GM21447 (cell line): ENCODE measurements at regions not wholly inside any gene's neighbourhood (a gene's known extent, or its start where the extent isn't known, plus 50 kb on each side); places are given as distances from the start of the nearest gene placed in this dataset.
"Not testable (repeated sequence)": the region's sequence is repeated elsewhere in the genome, so short reads cannot be mapped to it uniquely, and the experiment has no call there.

Experiments
- ATAC-seq: cut with Tn5 transposase; IDR thresholded peaks from one replicate; pipeline ENCODE4 v1.9.1; 2021; ENCODE audit not compliant: unreplicated experiment

DNA sequence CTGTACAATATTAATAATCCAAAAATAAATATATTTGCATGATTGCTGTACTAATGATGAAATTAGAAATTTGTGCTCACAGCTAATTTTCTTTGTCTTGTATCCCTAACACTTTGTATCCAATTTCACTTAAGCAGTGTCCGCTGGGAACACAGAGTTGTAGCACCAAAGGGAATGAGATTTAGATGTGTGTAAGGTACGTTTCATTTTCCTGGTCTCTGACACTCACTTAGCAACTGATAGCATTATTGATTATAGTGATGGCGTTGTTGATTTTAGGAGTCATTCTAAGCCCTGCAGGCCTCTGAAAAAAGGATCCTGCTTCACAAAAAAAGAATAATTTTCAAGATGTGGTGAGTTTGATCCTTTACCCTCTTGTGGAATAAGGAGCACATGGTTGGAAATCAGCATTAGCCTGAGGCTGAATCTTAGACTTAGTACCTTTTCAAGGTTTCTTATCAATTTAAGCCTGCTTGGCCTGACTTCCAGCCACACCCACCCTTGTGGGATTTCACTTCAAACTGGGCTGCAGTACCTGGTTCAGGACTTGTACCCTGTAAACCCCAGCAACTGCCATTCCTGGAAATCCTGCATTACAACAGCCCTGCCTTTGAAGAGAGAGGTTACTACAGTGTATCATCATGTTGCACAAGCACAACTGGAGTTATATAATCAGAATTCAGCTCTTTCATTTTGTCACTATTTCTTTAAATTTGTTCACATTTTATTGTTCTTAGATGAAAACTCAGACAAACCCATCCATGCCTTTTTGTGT lies 116.2 kb downstream of the RND3 start:
- ATAC-seq = no peak

DNA sequence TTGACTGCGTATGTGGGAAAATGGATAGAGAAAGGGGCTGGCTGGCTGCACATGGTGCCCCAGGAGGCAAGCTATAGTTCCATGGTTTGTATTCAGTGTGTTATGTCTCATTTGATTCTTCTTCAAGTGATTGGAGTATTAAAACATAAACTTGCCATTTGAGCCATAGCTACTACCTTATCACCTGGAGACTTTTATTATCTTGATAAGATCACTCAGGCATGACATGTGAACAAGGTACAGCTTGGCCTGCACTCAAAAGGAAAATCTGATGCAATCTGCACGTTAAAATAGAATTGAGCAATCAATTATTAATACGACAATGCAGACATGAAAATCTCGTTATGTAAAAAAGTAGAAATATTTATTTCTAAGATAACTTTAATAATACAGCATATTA lies 116.9 kb downstream of the RND3 start:
- no peak for ATAC-seq

DNA sequence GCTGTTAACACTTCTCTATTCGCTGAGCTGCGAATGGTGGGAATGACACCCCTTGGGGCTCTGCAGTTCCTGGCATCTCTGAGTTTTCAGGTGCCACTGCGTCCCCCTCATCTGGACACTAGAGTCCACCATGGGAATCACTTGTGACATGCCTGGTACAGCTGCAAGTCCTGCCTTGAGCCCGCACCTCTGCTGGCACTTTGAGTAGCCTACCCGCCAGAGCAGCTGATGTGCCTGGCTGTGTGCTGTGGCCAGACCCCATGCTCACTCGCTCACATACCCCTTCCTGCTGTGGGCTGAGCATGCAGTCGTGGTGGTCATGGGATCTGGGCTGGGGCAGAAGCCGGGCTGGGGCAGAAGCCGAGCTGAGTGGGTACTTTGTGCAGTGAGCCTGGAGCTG lies 117.6 kb downstream of the RND3 start:
- ATAC-seq = no peak

DNA sequence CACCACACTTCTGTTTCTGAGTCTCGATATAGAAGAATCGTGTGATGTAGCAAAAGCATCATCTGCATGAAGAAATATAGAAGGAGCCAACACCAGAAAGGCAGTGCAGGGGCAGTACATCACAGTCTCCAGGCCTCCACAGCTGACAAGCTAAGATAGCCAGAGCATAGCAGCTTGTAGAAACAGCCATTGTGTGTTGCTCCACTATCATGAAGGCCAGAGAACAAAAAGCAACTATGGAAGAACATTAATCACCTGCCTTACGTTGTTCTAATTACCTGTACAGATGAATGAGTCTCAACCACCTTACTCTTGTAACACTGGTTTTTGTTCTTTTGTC lies 129.0 kb downstream of the RND3 start:
- ATAC-seq = no peak

DNA sequence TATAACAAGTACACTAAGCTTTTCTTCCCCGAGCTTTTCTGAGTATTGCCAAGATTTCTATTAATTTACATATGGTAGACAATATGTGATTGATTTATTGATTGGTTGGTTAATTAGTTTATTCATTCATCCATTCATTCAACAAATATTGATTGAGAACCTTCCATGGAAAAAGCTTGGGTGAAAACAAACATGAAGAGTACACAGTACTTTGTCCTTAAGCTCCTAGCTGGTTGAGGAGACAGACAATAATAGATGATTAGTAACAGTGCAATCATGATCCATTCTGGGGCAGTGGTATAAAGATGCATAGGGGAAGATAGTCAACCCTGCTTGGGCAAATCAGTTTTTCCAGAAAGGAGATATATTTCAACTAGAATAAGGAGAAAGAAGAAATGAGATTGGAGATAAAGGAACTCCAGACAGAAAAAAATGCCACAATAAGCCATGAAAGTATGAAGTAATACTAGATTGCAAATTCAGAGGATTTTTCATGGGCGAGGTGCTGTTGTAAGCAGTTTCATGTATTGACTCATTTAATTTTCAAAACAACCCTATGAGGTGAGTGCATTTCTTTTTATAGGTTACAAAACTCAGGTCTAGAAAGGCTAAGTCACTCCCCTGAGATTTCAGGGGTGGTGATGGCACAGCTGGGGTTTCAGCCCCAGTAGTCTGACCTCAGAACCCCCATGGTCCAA lies 129.5 kb downstream of the RND3 start:
- ATAC-seq = peak; percentile 54

DNA sequence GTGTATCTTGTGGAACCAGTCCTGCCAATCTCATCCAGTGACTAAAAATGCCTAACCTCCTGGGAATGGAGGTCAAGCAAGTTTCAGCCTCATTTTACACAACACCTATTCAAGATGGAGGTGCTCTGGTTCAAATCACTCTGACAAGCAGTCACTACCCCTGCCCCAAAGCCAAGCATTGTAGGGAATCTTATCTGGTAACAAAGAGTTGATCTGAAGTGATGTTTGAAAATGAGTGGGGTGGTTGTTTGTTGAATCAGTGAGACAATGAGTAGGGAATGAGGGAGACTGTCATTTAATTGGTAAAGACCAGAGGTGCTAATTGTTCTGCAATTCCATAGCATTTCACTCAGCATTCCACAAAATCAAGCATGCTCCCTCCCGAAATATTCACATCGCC lies 132.0 kb downstream of the RND3 start:
- no peak for ATAC-seq

DNA sequence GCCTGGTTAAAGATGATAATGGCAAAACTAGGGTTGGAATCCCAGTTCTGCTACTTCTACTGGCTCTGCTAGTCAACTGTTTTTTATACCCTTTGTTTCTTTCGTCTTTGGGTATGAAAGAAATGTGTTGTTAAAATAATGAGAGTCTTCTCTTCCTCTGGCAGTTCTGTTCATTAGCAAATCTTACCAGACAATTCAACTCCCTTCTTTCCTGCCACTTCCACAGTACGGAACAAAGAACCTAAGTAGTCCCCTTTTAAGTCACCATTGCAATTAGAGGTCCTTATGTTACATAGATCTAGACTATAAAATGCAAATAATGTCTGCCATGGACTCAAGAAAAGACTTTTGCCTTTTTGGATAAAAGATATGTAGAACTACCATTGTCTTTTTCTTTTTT lies 134.1 kb downstream of the RND3 start:
- no peak for ATAC-seq

DNA sequence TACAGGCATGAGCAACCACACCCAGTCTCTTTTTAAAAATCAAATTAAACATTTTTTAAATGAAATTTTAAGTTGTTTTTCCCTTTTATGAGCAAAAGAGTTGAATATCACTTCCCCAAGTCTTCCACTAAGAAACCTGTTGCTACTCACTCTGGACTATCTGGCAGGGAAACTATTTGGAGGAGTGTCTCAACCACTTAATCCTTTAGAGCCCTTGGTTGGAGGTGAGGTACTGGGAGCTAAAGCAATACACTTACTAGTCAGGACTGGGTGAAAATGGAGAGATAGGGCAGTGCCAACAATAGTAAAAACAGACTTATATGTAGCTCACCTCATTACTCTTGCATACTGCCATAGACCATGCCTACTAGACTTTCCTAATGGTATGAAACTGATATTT lies 135.5 kb downstream of the RND3 start:
- ATAC-seq = no peak

DNA sequence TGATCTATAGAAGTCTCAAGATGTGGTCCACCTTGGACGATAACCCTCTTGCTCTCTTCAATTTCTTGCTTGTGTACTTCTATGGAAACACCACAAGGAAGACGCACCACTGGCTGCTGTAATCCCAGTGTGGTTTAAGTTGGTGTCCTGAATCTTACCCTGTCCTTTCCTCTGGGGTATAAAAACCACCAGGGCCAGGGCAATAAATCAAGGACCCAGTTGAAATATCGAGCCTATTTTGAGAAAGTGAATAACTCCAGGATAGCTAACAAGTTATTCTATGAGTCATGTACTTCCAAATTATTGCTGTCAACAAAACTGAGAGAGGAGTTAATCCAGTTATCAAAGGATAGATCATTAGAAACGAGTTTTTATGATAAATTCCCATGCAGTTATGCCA lies 137.0 kb downstream of the RND3 start:
- no peak for ATAC-seq

DNA sequence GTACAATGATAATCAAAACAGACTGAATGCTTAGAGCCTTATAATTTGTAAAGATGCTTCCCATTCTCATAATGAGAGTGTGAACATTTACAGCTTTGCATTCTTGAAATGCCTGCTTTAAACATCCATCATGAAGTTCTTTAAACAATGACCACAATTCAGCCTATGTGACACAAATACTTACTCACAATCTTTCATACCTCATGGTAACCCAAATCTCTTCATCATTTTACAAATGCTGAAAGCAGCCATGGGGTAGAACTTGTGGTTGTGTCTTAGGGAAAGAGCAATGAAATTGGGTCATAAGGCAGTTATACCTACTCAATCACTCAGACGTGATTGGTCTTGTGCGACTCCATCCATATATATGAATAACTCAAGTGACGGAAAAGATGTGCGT lies 140.7 kb downstream of the RND3 start:
- ATAC-seq = no peak

DNA sequence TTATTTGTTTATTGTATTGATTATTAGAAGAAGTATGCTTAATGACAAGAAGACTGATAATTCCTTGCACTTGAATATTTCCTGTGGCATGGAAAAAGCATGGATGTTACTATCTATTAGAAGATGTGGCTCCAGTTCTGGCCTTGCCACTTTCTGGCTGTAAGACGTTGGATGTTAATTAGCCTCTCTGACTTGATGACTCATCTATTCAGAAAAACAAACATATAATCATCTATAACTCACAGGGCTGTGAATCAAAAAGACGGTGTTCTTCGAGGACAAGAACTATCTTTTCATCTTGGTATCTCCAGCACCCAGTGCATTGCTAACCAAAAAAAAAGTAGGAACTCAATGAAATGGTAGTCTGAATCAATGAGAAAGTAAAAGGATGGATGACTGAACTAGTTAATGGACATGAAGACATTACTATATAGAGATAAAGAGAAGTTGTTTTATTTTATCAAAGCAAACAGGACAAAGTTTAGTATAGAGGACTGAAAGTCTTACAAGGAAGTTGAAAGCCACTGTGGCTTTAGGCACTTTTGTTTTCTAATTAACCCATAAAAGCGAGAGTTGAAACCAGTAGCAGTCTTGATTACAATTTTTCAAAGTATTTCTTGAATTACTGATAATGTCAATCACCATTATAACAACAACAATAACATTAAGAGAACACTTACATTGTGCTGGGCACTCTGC lies 145.3 kb downstream of the RND3 start:
- no peak for ATAC-seq

DNA sequence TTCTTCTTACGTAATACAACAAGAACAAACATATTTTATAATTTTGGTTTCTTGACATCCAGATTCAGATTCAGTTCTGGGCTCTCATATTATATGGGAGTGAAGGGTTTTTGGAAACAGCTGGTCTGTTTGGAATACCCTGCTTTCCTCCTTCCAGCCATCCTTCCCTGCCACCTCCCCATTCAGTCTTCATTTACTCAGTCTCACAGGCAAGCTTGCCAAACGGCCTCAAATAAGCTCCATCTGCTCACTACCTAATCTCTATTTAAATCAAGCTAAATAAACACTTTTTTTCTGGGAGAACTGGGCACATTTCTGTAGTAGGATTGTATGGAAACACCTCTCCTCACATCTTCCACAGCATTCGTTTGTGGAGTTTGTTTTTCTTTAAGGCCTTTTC lies 147.5 kb downstream of the RND3 start:
- no peak for ATAC-seq

DNA sequence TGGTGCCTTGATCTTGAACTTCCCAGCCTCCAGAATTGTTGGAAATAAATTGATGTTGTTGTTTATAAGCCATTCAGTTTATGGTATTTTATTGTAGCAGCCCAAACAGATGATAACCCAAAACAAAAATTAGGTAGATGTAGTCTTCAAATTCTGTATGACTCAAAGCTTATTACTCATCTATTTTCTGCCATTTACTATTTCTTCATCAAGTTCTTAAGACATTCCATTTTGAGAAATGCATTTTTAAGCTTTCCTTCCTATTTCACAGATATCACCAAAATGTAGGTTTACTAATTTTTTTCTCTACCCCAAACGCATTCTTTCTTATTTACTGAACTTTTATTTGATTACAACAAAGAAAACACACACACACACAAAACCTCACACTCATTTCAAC lies 148.2 kb downstream of the RND3 start:
- ATAC-seq = no peak

DNA sequence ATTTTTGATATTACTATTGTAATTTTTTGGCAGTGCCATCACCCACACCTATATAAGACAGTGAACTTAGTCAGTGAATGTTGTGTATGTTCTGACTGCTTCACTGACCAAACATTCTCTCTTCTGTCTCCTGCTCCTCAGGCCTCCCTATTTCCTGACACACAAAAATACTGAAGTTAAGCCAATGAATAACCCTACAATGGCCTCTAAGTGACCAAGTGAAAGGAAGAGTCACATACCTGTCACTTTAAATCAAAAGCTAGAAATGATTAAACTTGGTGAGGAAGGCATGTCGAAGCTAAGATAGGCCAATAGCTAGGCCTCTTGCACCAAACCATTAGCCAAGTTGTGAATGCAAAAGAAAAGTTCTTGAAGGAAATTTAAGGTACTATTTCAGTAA lies 151.9 kb downstream of the RND3 start:
- ATAC-seq = no peak

DNA sequence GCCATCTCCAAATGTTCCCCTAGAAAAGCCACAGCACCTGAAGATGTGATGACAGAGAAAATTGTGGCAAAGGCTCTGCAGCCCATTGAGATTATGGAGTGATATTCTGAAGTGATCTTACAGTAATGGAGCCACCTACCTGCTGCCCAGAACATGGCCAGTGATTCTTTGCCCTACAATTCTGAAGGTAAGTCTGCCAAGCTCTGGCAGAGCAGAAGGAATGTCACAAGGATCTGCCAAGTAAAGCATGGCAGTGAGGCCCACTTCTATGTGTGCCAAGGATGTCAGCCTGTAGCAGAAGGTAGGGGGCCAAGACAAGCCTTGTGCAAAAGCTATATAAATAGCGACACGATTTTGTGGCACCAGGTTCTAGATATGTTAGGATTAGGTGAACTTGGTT lies 155.1 kb downstream of the RND3 start:
- ATAC-seq = no peak

DNA sequence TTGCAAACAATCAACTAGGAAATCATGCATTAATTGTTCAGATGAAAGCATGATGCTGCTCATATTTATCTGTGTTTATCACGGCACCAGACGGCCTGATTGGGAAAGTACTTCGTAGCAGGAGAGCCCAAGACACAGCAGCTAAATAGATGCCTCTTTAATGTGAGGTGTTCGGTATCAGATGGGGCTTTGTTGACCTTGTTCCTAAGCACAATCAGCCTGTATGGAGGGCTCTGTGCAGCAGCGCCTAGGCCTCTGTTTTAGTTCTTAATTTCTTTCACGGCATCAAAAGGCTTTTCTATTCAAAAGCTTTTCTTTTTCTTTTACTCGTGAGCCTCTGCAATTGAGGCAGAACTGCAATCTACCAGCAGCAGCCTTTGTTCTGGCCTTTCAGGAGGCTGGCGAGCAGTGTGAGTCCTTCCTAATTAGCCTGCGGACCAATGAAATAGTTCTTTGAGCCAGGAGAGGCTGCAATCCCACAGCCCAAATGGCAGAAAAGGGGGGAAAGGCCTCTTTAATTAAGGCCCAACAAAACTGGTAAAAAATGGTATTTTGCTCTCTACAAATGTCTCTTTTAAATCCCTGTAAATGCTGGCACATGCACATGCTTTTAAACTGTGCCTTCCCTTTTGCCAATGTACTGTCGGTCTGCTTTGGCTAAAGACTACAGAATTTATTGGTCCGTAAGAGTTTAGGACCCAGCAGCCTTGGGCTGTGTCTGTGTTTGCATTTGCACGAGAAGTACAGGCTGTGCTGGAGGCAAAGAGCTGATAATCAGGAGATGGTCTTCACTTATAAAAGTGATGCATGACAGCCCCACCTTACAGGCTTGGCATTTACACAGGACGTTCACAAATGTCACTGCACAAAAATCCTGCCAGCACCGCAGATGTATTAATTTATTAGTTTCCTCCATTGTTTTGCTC lies 159.6 kb downstream of the RND3 start:
- no peak for ATAC-seq

DNA sequence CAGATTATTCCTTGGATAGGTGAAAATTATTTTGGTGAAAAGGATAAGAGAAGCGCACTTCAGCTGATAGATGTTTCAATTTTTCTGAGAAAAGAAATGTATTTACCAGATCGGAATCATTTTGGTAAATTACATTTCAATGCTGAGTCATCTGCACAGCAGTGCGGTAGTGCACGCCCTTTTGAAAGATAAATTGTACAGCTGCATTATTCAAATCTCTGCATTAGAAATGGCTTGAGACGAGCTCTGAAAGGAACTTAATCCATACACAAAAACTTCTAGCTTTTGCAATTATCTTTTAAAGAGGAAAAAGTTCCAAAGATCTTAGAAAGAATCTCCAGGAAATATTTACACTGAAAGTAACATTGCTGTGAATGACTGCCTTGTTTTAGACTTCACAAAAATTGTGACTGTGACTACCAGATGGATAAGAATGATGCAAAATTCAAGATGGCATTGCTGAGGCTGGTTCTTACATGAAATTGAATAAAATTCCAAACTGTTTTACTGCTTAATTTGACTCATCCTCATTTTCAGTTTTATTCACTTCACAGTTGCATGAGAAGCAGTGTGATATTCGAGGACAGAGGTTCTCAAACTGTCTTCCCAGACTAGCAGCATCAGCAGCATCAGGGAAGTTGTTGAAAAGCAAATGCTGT lies 161.7 kb downstream of the RND3 start:
- ATAC-seq = no peak

DNA sequence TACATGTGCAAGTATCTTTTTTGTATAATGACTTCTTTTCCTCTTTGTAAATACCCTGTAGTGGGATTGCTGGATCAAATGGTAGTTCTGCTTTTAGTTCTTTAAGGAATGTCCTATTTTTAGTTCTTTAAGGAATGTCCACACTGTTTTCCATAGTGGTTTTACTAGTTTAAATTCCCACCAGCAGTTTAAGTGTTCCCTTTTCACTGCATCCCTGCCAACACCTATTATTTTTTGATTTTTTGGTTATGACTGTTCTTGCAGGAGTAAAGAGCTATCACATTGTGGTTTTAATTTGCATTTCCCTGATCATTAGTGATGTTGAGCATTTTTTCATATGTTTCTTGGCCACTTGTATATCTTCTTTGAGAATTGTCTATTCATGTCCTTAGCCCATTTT lies 164.4 kb downstream of the RND3 start:
- not testable (repeated sequence) for ATAC-seq

DNA sequence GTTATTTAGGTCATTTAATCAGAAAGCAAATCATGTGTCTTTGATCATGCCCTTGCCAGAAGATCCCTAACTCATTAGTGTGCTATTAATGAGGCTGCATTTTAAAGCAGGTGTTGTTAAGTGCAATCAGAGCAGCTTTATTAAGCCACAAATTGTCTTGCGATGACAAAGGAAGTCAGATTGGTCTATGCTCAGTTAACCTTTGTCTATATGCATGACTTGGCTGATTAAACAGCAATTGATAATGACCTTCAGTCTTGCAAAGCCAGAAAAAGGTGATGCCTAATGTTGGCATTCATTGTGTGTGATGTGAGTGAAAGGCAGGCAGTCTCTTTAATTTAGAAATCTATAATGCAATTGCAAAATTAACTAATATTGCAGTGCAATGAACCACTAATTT lies 166.9 kb downstream of the RND3 start:
- no peak for ATAC-seq

DNA sequence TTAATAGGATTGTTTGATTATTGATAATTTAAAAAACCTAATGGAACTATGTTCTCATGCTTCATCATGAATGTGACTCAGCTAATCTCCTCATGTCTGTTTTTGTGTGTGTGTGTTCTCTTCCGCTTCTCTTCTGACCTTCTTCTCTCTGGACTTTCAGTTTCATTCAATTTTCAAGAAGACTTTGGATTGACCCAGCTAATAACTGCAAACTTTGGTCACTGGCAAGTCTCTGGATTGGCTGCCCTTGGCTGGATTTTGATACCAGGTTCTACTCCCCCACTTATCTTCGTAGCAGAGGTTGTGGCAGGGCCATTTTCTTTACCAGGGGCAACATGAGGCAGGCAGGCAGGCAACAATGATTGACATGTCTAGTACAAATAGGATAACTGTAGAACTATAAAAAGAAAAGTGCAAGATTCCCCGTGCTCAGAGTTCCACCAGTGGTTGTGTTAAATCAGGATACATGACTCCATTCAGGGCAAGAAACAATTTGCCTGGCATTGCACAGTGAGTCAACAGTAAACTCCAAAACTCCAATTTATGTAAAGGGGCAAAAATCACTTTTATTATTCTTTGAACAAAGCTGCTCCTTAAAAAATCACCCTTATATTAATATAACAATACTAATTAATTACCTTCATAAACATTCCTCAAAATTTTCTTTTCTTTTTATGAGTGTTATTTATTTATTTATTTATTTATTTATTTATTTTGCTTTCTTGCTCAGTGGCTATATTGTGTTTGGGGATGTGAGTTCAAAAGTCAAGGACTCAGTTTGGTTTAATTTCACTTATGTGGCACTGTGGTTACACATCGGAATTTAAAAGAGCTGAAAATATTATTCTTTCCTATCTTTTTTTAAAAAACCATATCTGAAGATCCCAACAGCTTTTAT lies 167.6 kb downstream of the RND3 start:
- ATAC-seq = no peak
